A204.1 (cell line): ENCODE measurements at regions not wholly inside any gene's neighbourhood (a gene's known extent, or its start where the extent isn't known, plus 50 kb on each side); places are given as distances from the start of the nearest gene placed in this dataset.
A peak's percentile ranks its signal among the peaks of the same experiment; 100 is the strongest.

Experiments
- FAIRE-seq: peaks from 2 replicates; lab custom pipeline; 2012; peaks lifted over from hg19 to GRCh38; lab: Jason Lieb, UNC

DNA sequence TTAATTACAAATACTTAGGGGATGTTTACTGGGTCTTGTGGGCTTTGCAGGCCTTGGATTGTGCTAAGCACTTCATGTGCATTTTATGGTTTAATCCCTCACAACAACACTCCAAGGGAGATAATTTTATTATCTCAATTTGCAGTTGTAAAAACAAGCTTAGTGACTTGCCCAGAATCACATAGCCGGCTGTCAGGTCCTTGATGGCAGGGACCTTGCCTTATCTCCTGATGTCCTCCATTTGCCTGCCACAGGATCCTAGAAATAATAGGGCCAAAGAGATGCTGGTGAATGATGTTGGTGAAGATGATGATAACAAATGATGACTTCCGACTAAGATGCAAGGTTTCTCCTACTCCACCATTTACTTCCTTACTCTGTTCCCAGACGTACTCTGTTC is 385.4 kb downstream of the TMEM135 start:
- FAIRE-seq: no peak

DNA sequence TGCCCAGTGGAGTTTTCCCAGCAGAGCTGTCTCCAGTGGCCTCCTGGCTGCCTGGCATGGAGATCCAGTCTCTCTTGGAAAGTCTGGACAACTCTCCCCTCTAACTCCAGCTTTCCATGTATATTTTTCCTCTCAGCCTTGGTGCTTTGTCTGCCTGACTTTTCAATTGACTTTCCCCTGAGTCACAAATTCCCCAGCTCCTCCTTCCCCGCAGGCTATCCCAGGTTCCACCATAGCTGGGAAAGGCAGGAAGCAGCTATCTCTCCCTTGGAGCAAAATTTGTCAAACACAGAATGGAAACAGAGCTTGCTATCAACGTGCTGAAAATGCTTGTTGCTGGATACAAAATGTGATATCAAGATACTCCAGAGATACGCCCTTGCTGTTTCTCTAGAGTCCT is 384.8 kb downstream of the TMEM135 start:
- FAIRE-seq: no peak

DNA sequence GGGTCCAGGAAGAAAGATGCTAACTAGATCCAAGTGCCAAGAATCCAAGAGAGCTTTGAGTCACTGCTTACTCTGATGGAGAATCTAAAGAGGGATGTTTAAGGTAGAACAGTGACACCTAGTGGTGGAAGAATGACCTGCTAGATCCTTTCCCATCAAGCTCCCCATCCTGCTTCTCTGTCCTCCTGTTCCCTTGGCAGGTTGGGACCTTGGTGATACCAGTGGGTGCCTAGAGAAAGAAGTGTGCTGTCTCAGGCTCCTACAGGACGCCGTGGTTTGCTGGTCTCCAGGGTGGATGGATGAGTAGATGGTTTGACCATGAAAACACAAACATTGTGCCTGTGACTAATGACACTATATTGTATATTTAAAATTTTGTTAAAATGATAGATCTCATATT is 383.7 kb downstream of the TMEM135 start:
- FAIRE-seq: peak; percentile 74

DNA sequence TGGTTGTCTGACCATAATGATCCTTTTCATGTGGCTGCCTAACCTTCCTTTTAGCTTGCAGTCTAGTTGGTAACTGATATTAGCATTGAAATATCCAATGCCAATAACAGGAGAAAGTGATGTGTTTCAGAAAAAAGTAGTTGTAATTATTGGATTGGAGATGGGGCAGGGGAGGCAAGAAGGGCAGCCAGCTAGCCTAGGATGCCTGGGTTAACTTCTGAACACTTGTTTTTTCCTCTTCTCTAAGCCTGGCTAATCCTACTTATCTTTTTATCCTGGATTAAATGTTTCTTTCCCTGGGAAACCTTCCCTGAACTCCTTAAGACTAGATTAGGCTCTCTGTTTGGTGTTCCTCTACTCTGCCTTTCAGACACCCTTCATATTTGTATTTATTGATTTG is 380.2 kb downstream of the TMEM135 start:
- FAIRE-seq: no peak

DNA sequence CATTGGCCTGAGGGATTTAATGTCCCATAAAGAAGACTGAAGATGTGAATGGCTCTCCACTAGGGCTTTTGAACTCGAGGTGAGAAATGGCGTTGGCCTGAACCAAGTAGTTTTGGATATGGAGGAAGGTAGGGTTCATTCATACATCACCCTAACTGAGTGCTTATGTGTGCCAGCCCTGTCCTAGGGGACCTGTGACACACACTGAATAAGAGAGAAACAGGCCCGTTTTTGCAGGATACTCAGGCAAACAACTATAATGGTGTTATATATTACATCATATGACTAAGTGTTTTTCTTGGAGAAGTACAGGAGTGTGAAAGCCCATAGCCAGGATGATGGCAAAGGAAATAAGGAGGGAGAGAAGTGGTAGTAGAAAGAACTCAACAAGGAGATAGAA is 368.1 kb downstream of the TMEM135 start:
- no peak for FAIRE-seq

DNA sequence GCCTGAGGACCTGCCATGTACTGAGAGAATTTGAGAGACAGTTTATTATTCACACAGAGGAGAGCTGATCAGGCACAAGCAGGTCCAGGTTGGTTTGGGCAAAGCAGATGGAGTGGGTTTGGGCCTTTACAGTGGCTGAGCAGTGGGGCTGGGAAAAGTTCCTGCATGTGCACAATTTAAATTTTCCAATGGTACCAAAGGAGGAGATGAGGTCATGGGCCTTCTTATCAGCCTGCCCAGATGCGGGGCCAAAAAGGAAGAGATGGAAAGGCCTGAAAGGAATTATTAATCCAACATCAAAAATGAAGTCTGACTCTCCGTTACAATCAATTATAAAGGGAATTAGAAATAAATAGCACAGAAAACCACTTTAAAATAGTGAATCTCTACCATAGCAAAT is 367.6 kb downstream of the TMEM135 start:
- FAIRE-seq: no peak

DNA sequence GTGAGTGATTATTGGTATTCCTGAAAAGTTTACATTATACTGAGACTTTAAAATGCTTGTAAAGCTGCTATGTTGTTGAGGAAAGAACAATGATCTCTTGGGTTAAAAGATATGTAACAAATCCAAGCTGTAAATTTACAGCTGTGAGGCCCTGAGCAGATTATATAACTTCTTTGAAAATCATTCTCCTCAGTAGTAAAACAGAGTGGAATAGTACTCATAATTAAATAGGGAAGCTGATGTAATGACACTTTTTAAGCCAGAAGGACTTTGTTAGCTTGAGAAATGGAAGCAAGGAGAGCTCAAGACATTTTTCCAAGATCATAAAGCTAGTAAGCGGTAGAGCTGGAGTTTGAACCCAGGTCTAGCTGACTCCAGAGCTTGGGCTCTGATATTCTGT is 363.9 kb downstream of the TMEM135 start:
- no peak for FAIRE-seq

DNA sequence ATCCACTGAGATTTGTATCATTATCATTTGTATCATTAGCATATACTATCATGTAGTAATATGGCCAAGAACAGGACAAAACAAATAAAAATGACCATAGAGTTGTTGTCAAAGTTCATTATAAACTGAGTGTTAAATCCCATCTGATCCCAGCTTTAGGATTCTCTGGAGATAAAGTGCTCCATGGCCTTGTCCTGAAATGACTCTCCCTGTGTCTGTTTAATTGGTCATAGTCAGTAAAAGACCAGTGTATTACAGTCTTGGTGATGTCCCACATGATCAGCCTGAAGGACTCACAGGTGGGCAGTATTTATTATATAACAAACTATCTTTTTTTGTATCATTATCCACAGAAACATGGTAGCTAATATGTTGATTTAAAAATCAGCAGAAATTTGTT is 361.6 kb downstream of the TMEM135 start:
- FAIRE-seq: no peak

DNA sequence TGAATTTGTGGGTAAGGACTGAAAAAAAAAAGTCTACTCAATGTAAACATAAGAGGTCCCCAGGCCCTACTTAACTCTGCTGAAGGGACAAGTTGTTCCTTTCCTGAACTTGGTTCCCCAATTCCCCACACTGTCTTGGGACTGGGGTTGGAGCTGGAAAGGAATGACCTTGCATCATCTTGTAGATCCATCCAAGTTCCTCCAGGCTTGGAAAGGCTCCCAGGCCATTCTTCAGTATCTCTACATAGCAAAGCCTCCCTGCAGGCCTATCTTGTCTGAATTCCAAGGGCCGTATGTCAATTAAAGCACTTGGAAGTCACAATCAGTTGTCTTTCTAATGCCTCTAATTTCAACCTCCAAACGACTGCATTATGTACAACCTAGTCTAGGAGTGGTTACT is 361.2 kb downstream of the TMEM135 start:
- FAIRE-seq: no peak

DNA sequence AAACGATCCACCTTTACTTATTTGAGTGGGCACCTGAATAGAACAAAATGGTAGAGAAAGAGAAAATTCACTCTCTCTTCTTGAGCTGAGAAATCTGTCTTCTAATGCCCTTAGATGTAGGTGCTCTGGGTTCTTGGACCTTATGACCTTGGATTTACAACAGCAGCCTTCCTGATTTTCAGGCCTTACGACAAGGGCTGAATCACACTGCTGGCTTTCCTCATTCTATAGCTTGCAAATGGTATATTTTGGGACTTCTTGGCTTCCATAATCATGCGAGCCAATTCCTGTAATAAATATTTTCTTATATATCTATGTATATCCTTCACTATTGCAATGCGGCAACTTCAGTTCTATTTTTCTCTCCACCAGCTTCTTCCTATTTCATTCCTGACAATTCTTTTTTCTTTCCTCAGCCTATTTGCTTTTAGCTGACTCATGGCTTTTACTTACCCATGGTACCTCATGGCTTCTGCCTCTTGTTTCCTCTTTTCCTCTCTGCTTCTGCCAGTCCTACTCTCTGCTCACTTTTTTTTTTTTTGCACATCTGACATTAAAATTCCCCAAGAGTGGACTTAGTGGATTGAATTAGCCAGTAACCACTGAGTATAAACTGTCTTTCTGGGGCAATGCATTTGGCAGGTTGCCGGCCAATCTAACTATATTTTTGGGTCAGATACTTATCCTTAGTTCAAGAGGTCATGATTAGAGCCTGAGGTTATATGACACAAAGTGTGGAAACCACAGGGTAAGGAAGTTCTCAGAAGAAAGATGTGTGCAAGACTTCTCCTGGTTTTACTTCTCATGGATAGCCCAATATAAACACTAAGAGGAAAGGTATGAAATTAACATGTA is 359.5 kb downstream of the TMEM135 start:
- no peak for FAIRE-seq

DNA sequence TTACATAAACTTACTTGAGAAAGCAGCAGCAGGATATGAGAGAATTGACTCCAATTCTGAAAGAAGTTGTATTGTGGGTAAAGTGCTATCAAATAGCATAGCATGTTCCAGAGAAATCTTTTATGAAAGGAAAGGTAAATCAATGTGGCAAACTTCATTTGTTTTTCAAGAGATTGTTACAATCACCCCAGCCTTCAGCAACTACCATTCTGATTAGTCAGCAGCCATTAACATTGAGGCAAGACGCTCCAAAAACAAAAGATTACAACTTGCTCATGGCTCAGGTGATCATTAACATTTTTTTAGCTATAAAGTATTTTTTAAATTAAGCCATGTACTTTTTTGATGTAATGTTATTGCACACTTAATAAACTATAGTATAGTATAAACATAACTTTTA is 357.2 kb downstream of the TMEM135 start:
- FAIRE-seq: no peak

DNA sequence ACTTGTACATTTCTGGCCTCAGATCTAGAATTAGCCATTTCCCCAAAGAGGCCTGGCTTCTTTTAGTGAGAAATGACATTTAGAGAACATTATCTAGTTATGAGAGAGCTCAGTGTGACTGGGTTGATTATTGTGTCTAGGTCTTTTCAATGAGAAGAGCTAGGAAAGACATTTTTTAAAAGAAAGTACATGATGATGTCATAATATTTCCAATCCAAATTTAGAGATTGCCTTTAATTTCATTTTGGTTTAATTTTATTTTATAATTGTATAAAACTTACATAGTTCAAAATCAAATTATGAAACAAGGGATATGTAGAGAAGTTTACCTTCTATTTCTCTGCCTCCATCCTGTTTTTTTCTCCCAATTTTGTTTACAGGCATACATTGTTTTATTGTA is 354.9 kb downstream of the TMEM135 start:
- no peak for FAIRE-seq

DNA sequence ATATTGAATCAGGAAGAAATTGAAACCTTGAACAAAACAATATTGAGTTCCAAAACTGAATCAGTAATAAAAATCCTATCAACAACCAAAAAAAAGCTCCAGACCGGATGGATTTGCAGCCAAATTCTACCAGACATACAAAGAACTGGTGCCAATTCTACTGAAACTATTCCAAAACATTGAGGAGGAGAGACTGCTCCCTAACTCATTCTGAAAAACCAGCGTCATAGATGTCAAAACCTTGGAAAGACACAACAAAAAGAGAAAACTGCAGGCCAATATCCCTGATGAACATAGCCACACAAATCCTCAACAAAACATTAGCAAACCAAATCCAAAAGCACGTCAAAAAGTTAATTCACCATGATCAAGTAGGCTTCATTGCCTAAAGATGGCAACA is 353.8 kb downstream of the TMEM135 start:
- no peak for FAIRE-seq

DNA sequence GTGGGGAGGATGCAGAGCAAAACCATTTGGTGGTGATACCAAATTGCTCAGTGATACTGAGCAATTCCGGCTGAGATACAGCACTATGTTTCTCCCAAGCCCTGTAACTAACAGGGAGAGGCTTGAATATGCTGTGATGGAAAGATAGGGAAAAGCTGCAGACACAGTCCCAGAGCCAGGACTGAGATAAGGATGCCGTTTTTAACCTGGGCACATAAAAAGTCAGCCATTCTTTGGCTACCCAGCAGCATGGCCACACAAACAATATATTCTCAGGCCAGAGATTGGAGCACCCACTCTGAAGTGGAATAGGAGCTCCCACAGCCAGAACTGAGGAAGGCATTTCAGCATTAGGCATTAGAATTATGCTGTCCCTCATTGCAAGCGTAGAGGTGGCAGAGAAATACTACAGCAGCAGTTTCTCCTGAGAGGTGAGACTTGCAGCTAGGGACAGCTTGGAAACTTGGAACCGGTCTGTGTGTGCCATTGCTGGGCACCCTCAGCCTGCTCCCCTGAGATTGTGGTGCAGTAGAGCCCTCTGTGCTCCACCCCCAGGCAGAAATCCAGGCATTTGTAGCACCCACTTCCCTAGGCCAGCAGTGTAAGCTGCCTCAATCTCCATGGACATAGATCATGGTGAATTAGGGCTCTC is 346.5 kb downstream of the TMEM135 start:
- FAIRE-seq: no peak

DNA sequence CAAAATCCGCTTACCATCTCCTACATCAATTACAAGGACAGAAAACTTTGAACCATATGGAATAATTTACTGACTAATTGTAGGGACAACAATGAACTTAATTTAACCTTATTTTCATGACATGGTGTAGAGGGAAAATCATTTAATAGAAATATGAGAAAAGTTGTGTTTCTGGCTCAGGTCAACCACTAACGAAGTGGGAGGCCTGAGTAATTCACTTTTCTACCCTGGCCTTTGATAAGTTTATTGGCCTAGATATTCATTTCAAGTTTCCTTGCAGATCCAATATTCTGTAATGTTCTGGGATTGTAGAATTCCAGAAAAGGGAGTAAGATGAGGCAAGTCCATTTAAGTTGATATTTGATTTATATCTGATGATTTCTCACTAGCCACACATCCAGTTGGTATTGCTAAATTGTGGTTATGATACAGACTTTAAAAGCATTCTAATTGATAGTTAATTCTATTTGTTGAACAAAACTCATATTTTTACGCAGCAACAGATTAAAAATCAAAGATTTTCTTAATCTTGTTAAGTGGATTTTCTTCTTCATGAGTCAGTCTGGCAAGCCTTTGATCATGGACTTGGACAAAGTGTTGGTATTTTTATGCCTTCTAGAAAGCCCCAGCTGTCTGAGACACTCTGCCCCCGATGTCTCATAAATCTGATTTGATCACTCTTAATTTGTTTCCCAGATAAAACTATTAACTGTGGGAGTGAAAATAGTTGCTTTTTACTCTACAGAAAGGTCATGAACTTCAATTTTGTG is 336.5 kb downstream of the TMEM135 start:
- FAIRE-seq: no peak
